ENCODE measurements at regions not wholly inside any gene's neighbourhood (a gene's known extent, or its start where the extent isn't known, plus 50 kb on each side); places are given as distances from the start of the nearest gene placed in this dataset.

- ChIA-PET RAD21 (ENCODE audit: unreplicated experiment) (no interaction called here), CTCF (no interaction called here), POLR2A (no interaction called here), SMC1A (ENCODE audit: uncharacterized antibody, unreplicated experiment) (no interaction called here)
- DNase-seq (ENCODE audit: low read depth, low spot score) (no peak), ATAC-seq (no peak), FAIRE-seq (no peak)
- no peaks in the 10 kb centered on the region for H3K27me3 ChIP-seq (replicated peaks in 1 of 2; ENCODE audit: control insufficient read depth in 2 of 2, insufficient read depth in 2 of 2, low read length in 1 of 2)
- H3K4me3 ChIP-seq: no peak overlapping the region
- H3K79me2 ChIP-seq (ENCODE audit: control insufficient read depth, insufficient read depth, low read length): no peaks in the 10 kb centered on the region
- 94% methylated on average over 13 of the region's 13 CpGs for WGBS (ENCODE audit: insufficient coverage, insufficient replicate concordance, low lambda C conversion rate, missing lambda C conversion rate)
- BruUV-seq (replicated peaks): no TSS peak
- H4K20me1 ChIP-seq (ENCODE audit: control insufficient read depth, insufficient read depth): no peaks in the 10 kb centered on the region
- no peaks in the 10 kb centered on the region for H3K9me3 ChIP-seq (replicated peaks; ENCODE audit: control insufficient read depth, insufficient read depth, low read length)
- TF ChIP-seq SREBF2 (IDR thresholded peaks at IDR 0.05; ENCODE audit: low read length): no peak
- TF ChIP-seq, protein P1, sequence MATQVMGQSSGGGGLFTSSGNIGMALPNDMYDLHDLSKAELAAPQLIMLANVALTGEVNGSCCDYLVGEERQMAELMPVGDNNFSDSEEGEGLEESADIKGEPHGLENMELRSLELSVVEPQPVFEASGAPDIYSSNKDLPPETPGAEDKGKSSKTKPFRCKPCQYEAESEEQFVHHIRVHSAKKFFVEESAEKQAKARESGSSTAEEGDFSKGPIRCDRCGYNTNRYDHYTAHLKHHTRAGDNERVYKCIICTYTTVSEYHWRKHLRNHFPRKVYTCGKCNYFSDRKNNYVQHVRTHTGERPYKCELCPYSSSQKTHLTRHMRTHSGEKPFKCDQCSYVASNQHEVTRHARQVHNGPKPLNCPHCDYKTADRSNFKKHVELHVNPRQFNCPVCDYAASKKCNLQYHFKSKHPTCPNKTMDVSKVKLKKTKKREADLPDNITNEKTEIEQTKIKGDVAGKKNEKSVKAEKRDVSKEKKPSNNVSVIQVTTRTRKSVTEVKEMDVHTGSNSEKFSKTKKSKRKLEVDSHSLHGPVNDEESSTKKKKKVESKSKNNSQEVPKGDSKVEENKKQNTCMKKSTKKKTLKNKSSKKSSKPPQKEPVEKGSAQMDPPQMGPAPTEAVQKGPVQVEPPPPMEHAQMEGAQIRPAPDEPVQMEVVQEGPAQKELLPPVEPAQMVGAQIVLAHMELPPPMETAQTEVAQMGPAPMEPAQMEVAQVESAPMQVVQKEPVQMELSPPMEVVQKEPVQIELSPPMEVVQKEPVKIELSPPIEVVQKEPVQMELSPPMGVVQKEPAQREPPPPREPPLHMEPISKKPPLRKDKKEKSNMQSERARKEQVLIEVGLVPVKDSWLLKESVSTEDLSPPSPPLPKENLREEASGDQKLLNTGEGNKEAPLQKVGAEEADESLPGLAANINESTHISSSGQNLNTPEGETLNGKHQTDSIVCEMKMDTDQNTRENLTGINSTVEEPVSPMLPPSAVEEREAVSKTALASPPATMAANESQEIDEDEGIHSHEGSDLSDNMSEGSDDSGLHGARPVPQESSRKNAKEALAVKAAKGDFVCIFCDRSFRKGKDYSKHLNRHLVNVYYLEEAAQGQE (IDR thresholded peaks at IDR 0.05; ENCODE audit: low read depth, low read length): no peak
- no peak for TF ChIP-seq CREM (IDR thresholded peaks at IDR 0.05; ENCODE audit: low read depth)
- no peak for TF ChIP-seq NFIC (IDR thresholded peaks at IDR 0.05; ENCODE audit: low read depth, low read length)
- no peak for TF ChIP-seq POLR2AphosphoS5 (IDR thresholded peaks at IDR 0.05; ENCODE audit: low read length)
- TF ChIP-seq CHD4 (IDR thresholded peaks at IDR 0.05): no peak
- no peak for TF ChIP-seq HDAC2 (IDR thresholded peaks at IDR 0.05)
- TF ChIP-seq, protein P2, sequence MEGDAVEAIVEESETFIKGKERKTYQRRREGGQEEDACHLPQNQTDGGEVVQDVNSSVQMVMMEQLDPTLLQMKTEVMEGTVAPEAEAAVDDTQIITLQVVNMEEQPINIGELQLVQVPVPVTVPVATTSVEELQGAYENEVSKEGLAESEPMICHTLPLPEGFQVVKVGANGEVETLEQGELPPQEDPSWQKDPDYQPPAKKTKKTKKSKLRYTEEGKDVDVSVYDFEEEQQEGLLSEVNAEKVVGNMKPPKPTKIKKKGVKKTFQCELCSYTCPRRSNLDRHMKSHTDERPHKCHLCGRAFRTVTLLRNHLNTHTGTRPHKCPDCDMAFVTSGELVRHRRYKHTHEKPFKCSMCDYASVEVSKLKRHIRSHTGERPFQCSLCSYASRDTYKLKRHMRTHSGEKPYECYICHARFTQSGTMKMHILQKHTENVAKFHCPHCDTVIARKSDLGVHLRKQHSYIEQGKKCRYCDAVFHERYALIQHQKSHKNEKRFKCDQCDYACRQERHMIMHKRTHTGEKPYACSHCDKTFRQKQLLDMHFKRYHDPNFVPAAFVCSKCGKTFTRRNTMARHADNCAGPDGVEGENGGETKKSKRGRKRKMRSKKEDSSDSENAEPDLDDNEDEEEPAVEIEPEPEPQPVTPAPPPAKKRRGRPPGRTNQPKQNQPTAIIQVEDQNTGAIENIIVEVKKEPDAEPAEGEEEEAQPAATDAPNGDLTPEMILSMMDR (IDR thresholded peaks at IDR 0.05 in 2 of 3, conservative IDR thresholded peaks at IDR 0.05 in 1 of 3; ENCODE audit: control insufficient read depth in 2 of 3, extremely low read depth in 1 of 3, insufficient read depth in 1 of 3, low read depth in 3 of 3, low read length in 3 of 3): no peak
- TF ChIP-seq RB1 (IDR thresholded peaks at IDR 0.05; ENCODE audit: borderline replicate concordance): no peak
- no peak for TF ChIP-seq NFYB (IDR thresholded peaks at IDR 0.05; ENCODE audit: insufficient read depth, low read depth, low read length)
- H3K36me3 ChIP-seq (ENCODE audit: control insufficient read depth in 2 of 2, insufficient read depth in 2 of 2, low read length in 1 of 2): peaks cover 3 to 18% of the 10 kb centered on the region in 2 experiments; a peak in 3 of 4 replicates
- no peak overlapping the region for H3K9ac ChIP-seq (ENCODE audit: control insufficient read depth, insufficient read depth, low read length)
- no peak overlapping the region for H3K4me2 ChIP-seq (ENCODE audit: control insufficient read depth, insufficient read depth)
- in situ Hi-C loops (cut with MboI): loop anchor here (25.0 kb wide), 1 partner anchor 389 kb away; no protein-coding TSS in a partner anchor
- H2AFZ ChIP-seq (ENCODE audit: control insufficient read depth, low read depth, low read length): no peak overlapping the region
- intact Hi-C loops (cut with micrococcal nuclease; ENCODE audit: unreplicated experiment): no loop called here
- no peaks in the 10 kb centered on the region for H3K4me1 ChIP-seq (ENCODE audit: control insufficient read depth, insufficient read depth, low read length)
- H3K27ac ChIP-seq (ENCODE audit: control insufficient read depth, insufficient read depth): no peak overlapping the region
Observed at GRCh38 chr12:124372831-124373230, 77.9 kb downstream of the RFLNA start.

Data from GM12878 (cell line).